Testis (tissue), 2 donors: ENCODE measurements at regions not wholly inside any gene's neighbourhood (a gene's known extent, or its start where the extent isn't known, plus 50 kb on each side); places are given as distances from the start of the nearest gene placed in this dataset.
A peak's percentile ranks its signal among the peaks of the same experiment; 100 is the strongest.

Experiments
- DNase-seq: peaks from one replicate; pipeline ENCODE4 v3.0.0-alpha.2; 2019
- H3K27ac ChIP-seq, 2 donors: fragments of 200-600 bp; sonication (generic); one replicate each; pipeline ENCODE4 v1.5.1; 2019
- H3K27me3 ChIP-seq: fragments of 200-600 bp; sonication (generic); one replicate; pipeline ENCODE4 v1.5.1; 2019
- H3K36me3 ChIP-seq: fragments of 200-600 bp; sonication (generic); one replicate; pipeline ENCODE4 v1.5.1; 2017; ENCODE audit warnings: low read depth; ENCODE audit errors: missing control alignments
- H3K4me1 ChIP-seq: fragments of 200-600 bp; sonication (generic); one replicate; pipeline ENCODE4 v1.5.1; 2019
- H3K4me3 ChIP-seq, 2 donors: fragments of 200-600 bp; sonication (generic); one replicate each; pipeline ENCODE4 v1.5.1; 2017 to 2019
- H3K9me3 ChIP-seq: fragments of 200-600 bp; sonication (generic); one replicate; pipeline ENCODE4 v1.5.1; 2017
- POLR2A ChIP-seq: fragments of 450-650 bp; IDR thresholded peaks from one replicate; pipeline ENCODE4 v1.6.1; 2017; ENCODE audit warnings: antibody characterized with exemption, mild to moderate bottlenecking, moderate library complexity
- WGBS, 2 donors: methylation state at CpG; one replicate each; pipeline ENCODE4 v1.1.5; 2018; 5-methylcytosine and 5-hydroxymethylcytosine counted together
- intact Hi-C: fragments of 100-400 bp; cut with DNase I; formaldehyde crosslinking; loops from one replicate; pipeline ENCODE4 v1.15.1; 2023; ENCODE audit warnings: low total_unique reads
- TF ChIP-seq, protein P1 (sequence below), 3 experiments: fragments of 450-650 bp in 2 of 3; fragments of 200-600 bp in 1 of 3; sonication (generic) in 1 of 3; IDR thresholded peaks; one replicate each; pipeline ENCODE4 v1.5.1; 2016 to 2019; ENCODE audit warnings: antibody characterized with exemption in 3 of 3, mild to moderate bottlenecking in 2 of 3, moderate library complexity in 1 of 3

DNA sequence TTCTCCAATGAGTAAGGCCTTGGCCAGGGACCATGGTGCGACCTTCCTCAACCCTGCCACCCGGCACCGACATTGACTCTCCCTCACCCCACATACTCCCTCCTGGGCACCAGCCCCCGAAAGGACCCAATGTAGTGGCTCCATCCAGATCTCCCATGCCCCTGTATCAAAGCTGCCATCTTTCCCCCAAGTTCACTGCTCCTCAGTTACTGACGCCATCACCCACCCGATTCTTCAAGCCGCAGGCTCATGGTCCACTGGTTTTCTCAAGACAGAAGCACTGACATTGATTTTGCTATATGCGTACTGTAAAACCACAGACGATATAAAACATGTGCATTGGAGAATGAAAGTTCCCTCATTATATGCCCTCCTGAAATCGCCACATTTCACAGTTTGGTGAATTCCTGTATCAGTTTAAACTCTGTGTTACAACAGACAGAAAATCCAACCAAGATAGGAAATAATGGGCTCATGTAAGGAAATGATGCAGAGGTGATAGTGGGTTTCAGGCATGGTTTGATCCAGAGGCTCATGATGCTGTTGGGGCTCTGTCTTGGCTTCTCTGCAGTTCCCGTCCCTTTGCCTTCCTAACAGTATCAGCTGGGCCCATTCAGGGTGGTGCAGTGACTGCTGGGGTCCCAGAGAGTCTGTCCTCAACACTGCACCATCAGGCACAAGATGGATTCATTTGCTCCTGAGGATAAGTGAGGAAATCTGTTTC is 207.3 kb upstream of the IER5L start:
- DNase-seq = no peak
- H3K27ac ChIP-seq = no peak overlapping the region

GRCh38 chr9:129384491-129385210 is 206.6 kb upstream of the IER5L start:
- 67 to 92% methylated on average over 6 to 11 of the region's 11 CpGs for WGBS, 2 donors
- Histone ChIP-seq H3K27ac (peak overlapping the region in 1 of 2 donors; percentile 89), H3K27me3 (no peaks in the 10 kb centered on the region), H3K36me3 (no peaks in the 10 kb centered on the region), H3K4me3 (no peak overlapping the region), H3K9me3 (no peaks in the 10 kb centered on the region), H3K4me1 (peaks cover 13% of the 10 kb centered on the region)
- TF ChIP-seq, protein P1, sequence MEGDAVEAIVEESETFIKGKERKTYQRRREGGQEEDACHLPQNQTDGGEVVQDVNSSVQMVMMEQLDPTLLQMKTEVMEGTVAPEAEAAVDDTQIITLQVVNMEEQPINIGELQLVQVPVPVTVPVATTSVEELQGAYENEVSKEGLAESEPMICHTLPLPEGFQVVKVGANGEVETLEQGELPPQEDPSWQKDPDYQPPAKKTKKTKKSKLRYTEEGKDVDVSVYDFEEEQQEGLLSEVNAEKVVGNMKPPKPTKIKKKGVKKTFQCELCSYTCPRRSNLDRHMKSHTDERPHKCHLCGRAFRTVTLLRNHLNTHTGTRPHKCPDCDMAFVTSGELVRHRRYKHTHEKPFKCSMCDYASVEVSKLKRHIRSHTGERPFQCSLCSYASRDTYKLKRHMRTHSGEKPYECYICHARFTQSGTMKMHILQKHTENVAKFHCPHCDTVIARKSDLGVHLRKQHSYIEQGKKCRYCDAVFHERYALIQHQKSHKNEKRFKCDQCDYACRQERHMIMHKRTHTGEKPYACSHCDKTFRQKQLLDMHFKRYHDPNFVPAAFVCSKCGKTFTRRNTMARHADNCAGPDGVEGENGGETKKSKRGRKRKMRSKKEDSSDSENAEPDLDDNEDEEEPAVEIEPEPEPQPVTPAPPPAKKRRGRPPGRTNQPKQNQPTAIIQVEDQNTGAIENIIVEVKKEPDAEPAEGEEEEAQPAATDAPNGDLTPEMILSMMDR (IDR thresholded peaks at IDR 0.05) = no peak
- no peak for TF ChIP-seq POLR2A
- DNase-seq = no peak
- intact Hi-C loops = no loop called here

More for the DNA sequence above, 207.3 kb upstream of the IER5L start:
- WGBS, 2 donors = 87 to 89% methylated on average over 11 of the region's 11 CpGs
- Histone ChIP-seq H3K4me3 (no peak overlapping the region), H3K4me1 (peaks cover 13% of the 10 kb centered on the region), H3K36me3 (no peaks in the 10 kb centered on the region), H3K27me3 (no peaks in the 10 kb centered on the region), H3K9me3 (no peaks in the 10 kb centered on the region)
- intact Hi-C loops = no loop called here
- TF ChIP-seq POLR2A = no peak
- TF ChIP-seq, protein P1 (IDR thresholded peaks at IDR 0.05) = no peak

DNA sequence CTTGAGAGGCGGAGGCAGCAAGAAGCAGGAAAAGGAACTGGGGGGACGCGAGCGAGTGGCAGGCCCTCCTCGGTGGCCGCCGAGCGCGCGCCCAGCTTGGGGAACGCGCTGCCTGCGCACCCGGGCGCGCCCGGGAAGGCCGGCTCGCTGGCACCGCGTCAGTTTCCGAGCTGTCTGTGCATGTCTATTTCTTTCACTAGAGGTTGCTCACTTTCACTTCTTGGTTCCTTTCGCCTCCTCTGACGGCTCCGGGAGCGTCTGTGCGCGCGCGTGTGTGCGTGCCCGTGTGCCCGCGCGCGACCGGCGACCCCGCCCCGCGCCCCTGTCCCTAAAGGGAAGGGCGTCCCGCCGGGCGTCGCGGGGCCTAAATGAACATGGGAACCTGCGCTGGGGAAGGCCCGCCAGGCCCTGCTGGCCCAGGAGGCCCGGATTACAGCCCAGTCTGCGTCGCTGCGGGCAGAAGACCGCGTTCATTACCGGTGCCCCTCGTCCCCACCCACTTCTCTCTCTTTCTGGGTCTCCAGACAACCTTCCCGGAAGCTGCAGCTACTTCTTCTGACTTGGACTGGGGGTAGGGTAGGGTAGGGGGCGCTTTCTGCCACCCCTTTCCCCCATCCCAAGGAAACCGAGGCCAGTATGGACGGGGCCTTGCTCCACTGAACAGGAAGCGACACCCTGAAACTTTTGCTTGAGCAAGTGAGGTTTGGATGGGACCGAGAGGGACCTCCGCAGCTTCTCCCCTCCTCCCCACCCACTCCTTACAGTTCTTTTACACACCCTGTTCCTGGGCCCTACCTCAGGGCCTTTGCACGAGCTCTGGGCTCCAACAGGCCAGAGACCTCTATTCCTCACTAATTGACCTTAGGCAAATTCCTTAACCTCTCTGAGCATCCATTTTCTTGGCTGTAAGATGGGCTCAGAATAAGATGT is 205.8 kb upstream of the IER5L start:
- peaks cover 13% of the 10 kb centered on the region for H3K4me1 ChIP-seq
- H3K36me3 ChIP-seq = no peaks in the 10 kb centered on the region
- H3K27me3 ChIP-seq = no peaks in the 10 kb centered on the region
- no peak for TF ChIP-seq POLR2A
- TF ChIP-seq, protein P1 (IDR thresholded peaks at IDR 0.05) = peak in 1 of 3 experiments; percentile 9
- DNase-seq = peak; percentile 85
- intact Hi-C loops = no loop called here
- WGBS, 2 donors = 10 to 30% methylated on average over 15 to 65 of the region's 65 CpGs
- peak overlapping the region; percentile 89 to 95 for H3K27ac ChIP-seq
- peak overlapping the region; percentile 56 to 62 for H3K4me3 ChIP-seq
- H3K9me3 ChIP-seq = no peaks in the 10 kb centered on the region

GRCh38 chr9:129383019-129383560 is 205.0 kb upstream of the IER5L start:
- Histone ChIP-seq H3K4me1 (peaks cover 13% of the 10 kb centered on the region), H3K27me3 (no peaks in the 10 kb centered on the region), H3K9me3 (no peaks in the 10 kb centered on the region), H3K27ac (peak overlapping the region; percentile 89 to 95), H3K36me3 (no peaks in the 10 kb centered on the region), H3K4me3 (peak overlapping the region; percentile 56 to 62)
- 1 to 11% methylated on average over 4 to 28 of the region's 29 CpGs for WGBS, 2 donors
- peak; percentile 85 for DNase-seq
- intact Hi-C loops = no loop called here
- TF ChIP-seq, protein P1 (IDR thresholded peaks at IDR 0.05) = no peak
- TF ChIP-seq POLR2A = no peak
